ENCODE measurements at regions not wholly inside any gene's neighbourhood (a gene's known extent, or its start where the extent isn't known, plus 50 kb on each side); places are given as distances from the start of the nearest gene placed in this dataset.

DNA sequence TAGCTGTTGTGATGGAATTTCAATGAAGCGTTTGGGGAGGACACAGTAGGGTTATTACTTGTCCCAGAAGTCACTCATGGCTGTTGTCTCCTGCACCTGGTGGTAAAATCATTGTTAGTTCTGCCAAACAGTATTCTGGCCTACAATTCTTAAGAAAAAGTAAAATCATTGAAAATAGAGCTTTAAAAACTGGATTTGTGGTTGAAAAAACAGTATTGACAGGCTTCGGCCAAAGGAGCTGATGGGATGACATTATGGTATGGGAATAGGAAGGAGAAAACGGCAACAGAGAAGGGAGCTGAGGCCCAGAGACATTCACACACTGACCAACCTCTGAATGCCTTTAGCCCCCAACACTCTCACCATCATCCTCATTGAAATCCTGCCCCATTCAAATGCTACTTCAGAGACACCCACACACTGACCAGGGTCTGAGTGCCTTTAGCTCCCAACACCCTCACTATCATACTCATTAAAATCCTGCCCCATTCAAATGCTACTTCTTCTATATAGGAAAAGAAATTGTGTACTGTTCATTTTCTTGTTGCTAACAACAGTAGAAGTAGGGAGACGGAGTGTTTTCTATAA is 114.1 kb upstream of the OSR1 start:
- in situ Hi-C loops (cut with MboI): no loop called here
- no peak overlapping the region for H3K4me2 ChIP-seq (ENCODE audit: unreplicated experiment)
- H3K4me1 ChIP-seq (ENCODE audit: insufficient read depth): peaks cover 7% of the 10 kb centered on the region; the same call in 1 of the 2 replicates
- H3F3A ChIP-seq (ENCODE audit: insufficient read depth): no peaks in the 10 kb centered on the region
- no peaks in the 10 kb centered on the region for H3K27me3 ChIP-seq (replicated peaks; ENCODE audit: insufficient read depth)
- 73 to 75% methylated on average over 4 of the region's 4 CpGs for WGBS, 2 experiments (ENCODE audit: low coverage in 1 of 2, low lambda C conversion rate in 2 of 2, missing lambda C conversion rate in 2 of 2)
- no peak for DNase-seq
- no peaks in the 10 kb centered on the region for H4K20me1 ChIP-seq (ENCODE audit: insufficient read depth)
- H3K4me3 ChIP-seq: no peak overlapping the region
- no peak for TF ChIP-seq EZH2phosphoT487 (IDR thresholded peaks at IDR 0.05; ENCODE audit: insufficient read depth, low read depth)
- TF ChIP-seq EZH2 (IDR thresholded peaks at IDR 0.05; ENCODE audit: insufficient read depth, poor library complexity, severe bottlenecking): no peak
- H3K9me3 ChIP-seq (ENCODE audit: low read depth): no peaks in the 10 kb centered on the region
- no peaks in the 10 kb centered on the region for H3K9me2 ChIP-seq (ENCODE audit: insufficient read depth)
- no peak overlapping the region for H3K9ac ChIP-seq
- no peak overlapping the region for H2AFZ ChIP-seq
- no peaks in the 10 kb centered on the region for H3K79me2 ChIP-seq (ENCODE audit: insufficient read depth)
- no peaks in the 10 kb centered on the region for H3K36me3 ChIP-seq (ENCODE audit: low read depth)
- H3K27ac ChIP-seq: no peak overlapping the region

DNA sequence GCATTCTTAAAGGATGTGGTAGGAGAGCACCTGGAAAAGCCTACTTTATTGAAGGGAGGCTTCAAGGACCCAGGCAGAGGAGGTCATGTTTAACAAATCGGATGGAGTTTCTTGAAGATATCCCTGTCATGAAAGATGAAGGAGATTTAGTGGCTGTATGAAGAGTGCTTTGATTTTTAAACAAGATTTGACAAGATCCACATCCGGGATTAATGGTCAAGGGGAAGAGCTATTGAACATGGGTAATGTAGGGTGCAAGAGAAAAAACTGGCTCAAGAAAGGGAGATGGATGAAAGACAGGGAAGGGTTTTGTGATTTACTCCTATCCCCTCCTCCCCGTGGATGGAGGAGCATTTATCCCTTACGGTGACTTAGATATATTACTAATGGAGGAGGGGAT is 113.1 kb upstream of the OSR1 start:
- Histone ChIP-seq H3K4me2 (ENCODE audit: unreplicated experiment) (no peak overlapping the region), H3F3A (ENCODE audit: insufficient read depth) (no peaks in the 10 kb centered on the region)
- WGBS, 2 experiments (ENCODE audit: low coverage in 1 of 2, low lambda C conversion rate in 2 of 2, missing lambda C conversion rate in 2 of 2): 80 to 84% methylated on average over 4 of the region's 4 CpGs

DNA sequence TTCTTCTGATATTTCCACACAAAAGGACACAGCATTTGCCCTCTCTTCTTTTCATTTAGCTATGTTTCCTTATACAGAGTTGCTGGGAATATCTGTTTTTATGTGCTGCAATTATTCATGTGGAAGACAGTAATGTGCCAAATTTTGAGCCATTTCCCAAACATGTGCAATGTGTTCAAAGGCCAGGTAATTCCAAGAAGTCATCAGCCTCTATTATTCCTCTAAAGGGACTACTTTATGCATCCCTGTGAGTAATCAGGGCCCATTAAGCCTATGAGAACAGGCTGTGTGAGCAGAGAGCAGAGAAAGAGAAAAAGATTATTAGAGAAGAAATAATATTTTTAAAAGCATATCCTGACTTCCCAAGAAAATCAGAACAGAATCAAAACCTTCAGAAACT is 107.6 kb upstream of the OSR1 start:
- TF ChIP-seq EZH2 (IDR thresholded peaks at IDR 0.05; ENCODE audit: insufficient read depth, poor library complexity, severe bottlenecking) (no peak), EZH2phosphoT487 (IDR thresholded peaks at IDR 0.05; ENCODE audit: insufficient read depth, low read depth) (no peak)
- Histone ChIP-seq H3K27me3 (replicated peaks; ENCODE audit: insufficient read depth) (no peaks in the 10 kb centered on the region), H3K4me2 (ENCODE audit: unreplicated experiment) (no peak overlapping the region), H3K9me3 (ENCODE audit: low read depth) (no peaks in the 10 kb centered on the region), H3F3A (ENCODE audit: insufficient read depth) (no peaks in the 10 kb centered on the region), H3K4me3 (no peak overlapping the region), H2AFZ (no peak overlapping the region), H3K27ac (no peak overlapping the region), H3K9me2 (ENCODE audit: insufficient read depth) (no peaks in the 10 kb centered on the region), H3K36me3 (ENCODE audit: low read depth) (no peaks in the 10 kb centered on the region), H3K4me1 (ENCODE audit: insufficient read depth) (no peaks in the 10 kb centered on the region), H4K20me1 (ENCODE audit: insufficient read depth) (no peaks in the 10 kb centered on the region), H3K79me2 (ENCODE audit: insufficient read depth) (no peaks in the 10 kb centered on the region), H3K9ac (no peak overlapping the region)
- DNase-seq: no peak
- in situ Hi-C loops (cut with MboI): no loop called here

More for the DNA sequence above, 113.1 kb upstream of the OSR1 start:
- no peaks in the 10 kb centered on the region for H3K9me2 ChIP-seq (ENCODE audit: insufficient read depth)
- TF ChIP-seq EZH2 (IDR thresholded peaks at IDR 0.05; ENCODE audit: insufficient read depth, poor library complexity, severe bottlenecking) (no peak), EZH2phosphoT487 (IDR thresholded peaks at IDR 0.05; ENCODE audit: insufficient read depth, low read depth) (no peak)
- no peaks in the 10 kb centered on the region for H3K9me3 ChIP-seq (ENCODE audit: low read depth)
- in situ Hi-C loops (cut with MboI): no loop called here
- H3K79me2 ChIP-seq (ENCODE audit: insufficient read depth): no peaks in the 10 kb centered on the region
- no peaks in the 10 kb centered on the region for H3K27me3 ChIP-seq (replicated peaks; ENCODE audit: insufficient read depth)
- no peaks in the 10 kb centered on the region for H3K36me3 ChIP-seq (ENCODE audit: low read depth)
- H3K9ac ChIP-seq: no peak overlapping the region
- peaks cover 7% of the 10 kb centered on the region; the same call in 1 of the 2 replicates for H3K4me1 ChIP-seq (ENCODE audit: insufficient read depth)
- DNase-seq: no peak
- no peak overlapping the region for H3K4me3 ChIP-seq
- no peak overlapping the region for H2AFZ ChIP-seq
- no peak overlapping the region for H3K27ac ChIP-seq
- H4K20me1 ChIP-seq (ENCODE audit: insufficient read depth): no peaks in the 10 kb centered on the region

DNA sequence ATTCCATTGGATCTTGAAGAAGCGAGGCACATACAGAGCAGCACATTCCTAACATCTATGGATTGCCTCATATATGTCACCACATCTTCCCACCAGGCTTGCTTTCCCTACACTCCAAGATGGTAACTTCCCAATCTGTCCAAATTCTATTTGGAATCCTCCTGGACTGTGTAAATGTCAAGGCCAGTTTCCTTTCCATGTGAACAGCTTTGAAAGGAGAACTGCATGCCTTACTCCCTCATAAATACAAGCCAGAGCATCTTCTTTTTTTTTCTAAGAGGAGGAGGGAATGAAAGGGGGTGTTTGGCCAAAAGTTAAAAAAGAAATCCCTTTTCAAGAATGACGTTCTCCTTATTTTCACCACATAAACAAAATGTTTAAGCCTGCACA is 103.8 kb upstream of the OSR1 start:
- no peaks in the 10 kb centered on the region for H3K9me2 ChIP-seq (ENCODE audit: insufficient read depth)
- no peaks in the 10 kb centered on the region for H3K4me1 ChIP-seq (ENCODE audit: insufficient read depth)
- no peaks in the 10 kb centered on the region for H4K20me1 ChIP-seq (ENCODE audit: insufficient read depth)
- H3K27ac ChIP-seq: no peak overlapping the region
- H3K4me3 ChIP-seq: no peak overlapping the region
- H3K79me2 ChIP-seq (ENCODE audit: insufficient read depth): no peaks in the 10 kb centered on the region
- no peak overlapping the region for H3K9ac ChIP-seq
- H3K4me2 ChIP-seq (ENCODE audit: unreplicated experiment): no peak overlapping the region
- TF ChIP-seq EZH2phosphoT487 (IDR thresholded peaks at IDR 0.05; ENCODE audit: insufficient read depth, low read depth) (no peak), EZH2 (IDR thresholded peaks at IDR 0.05; ENCODE audit: insufficient read depth, poor library complexity, severe bottlenecking) (no peak)
- 54% methylated on average over 2 of the region's 2 CpGs for WGBS, 2 experiments (ENCODE audit: low coverage in 1 of 2, low lambda C conversion rate in 2 of 2, missing lambda C conversion rate in 2 of 2)
- H3K9me3 ChIP-seq (ENCODE audit: low read depth): no peaks in the 10 kb centered on the region
- in situ Hi-C loops (cut with MboI): no loop called here
- no peaks in the 10 kb centered on the region for H3K27me3 ChIP-seq (replicated peaks; ENCODE audit: insufficient read depth)
- H3F3A ChIP-seq (ENCODE audit: insufficient read depth): no peaks in the 10 kb centered on the region
- H3K36me3 ChIP-seq (ENCODE audit: low read depth): no peaks in the 10 kb centered on the region
- no peak for DNase-seq
- H2AFZ ChIP-seq: no peak overlapping the region
